AG04449 (cell line): ENCODE measurements at regions not wholly inside any gene's neighbourhood (a gene's known extent, or its start where the extent isn't known, plus 50 kb on each side); places are given as distances from the start of the nearest gene placed in this dataset.

Experiments used
- CTCF ChIA-PET: fragments of 350-600 bp; formaldehyde crosslinking; extraction: SDS; loops from one replicate; lab custom pipeline; 2021; ENCODE audit warnings: antibody characterized with exemption; lab: Yijun Ruan, JAX
- POLR2A ChIA-PET: fragments of 400-600, 350-600 bp; formaldehyde crosslinking; extraction: SDS; loops from one replicate; lab custom pipeline; 2020; ENCODE audit warnings: antibody characterized with exemption, inconsistent platforms; lab: Yijun Ruan, JAX
- DNase-seq: peaks from one replicate; pipeline ENCODE4 v3.0.0-alpha.2; 2010; ENCODE audit warnings: low read depth, low spot score
- H3K4me3 ChIP-seq: 2 replicates; pipeline ENCODE4 v1.5.1; 2011; ENCODE audit warnings: low read depth, mild to moderate bottlenecking, control low read depth, low read length
- TF ChIP-seq, protein P1 (sequence below): IDR thresholded peaks from one replicate; pipeline ENCODE4 v1.5.1; 2011; ENCODE audit warnings: mild to moderate bottlenecking, moderate library complexity, low read length, control low read depth, inconsistent platforms; ENCODE audit not compliant: insufficient read depth; ENCODE audit errors: missing control alignments

DNA sequence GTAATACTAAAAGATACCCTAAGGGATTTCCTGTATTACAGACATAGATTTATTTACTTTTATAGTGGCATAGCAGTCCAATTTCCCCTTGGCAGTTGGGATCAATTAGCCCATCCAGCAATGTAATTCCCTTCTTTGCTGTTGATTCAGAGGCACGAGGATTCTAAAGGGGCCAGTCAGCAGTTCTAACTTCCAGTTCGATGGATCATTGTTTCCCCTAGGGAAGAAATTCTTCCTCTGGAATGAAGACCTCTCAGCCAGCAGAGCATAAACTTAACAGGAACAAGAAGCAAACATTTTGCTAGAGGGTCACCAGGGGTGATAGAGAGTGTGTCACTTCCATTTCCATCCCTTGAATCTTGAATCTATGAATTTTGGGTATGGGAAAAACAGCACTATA, 395.7 kb upstream of the NOVA1 start:
- ChIA-PET POLR2A (no interaction called here), CTCF (no interaction called here)
- TF ChIP-seq, protein P1, sequence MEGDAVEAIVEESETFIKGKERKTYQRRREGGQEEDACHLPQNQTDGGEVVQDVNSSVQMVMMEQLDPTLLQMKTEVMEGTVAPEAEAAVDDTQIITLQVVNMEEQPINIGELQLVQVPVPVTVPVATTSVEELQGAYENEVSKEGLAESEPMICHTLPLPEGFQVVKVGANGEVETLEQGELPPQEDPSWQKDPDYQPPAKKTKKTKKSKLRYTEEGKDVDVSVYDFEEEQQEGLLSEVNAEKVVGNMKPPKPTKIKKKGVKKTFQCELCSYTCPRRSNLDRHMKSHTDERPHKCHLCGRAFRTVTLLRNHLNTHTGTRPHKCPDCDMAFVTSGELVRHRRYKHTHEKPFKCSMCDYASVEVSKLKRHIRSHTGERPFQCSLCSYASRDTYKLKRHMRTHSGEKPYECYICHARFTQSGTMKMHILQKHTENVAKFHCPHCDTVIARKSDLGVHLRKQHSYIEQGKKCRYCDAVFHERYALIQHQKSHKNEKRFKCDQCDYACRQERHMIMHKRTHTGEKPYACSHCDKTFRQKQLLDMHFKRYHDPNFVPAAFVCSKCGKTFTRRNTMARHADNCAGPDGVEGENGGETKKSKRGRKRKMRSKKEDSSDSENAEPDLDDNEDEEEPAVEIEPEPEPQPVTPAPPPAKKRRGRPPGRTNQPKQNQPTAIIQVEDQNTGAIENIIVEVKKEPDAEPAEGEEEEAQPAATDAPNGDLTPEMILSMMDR, result no peak
- no peak for DNase-seq
- H3K4me3 ChIP-seq, result no peak overlapping the region

DNA sequence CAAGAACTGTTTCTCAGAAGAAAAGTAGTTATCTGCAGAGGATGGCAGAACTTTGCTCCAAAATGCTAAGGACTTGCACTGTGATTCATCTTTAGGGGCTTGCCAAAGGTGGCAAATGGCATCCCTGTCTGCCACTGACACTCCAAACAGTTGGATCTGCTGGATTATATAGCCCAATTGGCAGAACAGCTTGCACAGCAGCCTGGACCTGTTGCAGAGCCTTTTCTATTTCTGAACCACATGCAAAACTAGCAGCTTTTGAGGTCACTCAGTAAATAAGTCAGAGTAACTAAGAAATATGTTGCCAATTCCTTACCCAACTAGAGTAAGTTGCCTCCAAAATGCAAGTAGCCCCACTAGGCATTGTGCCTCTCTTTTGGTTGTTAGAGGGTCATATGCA, 397.5 kb upstream of the NOVA1 start:
- POLR2A ChIA-PET, result no interaction called here
- CTCF ChIA-PET, result no interaction called here
- TF ChIP-seq, protein P1, result no peak
- no peak overlapping the region for H3K4me3 ChIP-seq
- no peak for DNase-seq

DNA sequence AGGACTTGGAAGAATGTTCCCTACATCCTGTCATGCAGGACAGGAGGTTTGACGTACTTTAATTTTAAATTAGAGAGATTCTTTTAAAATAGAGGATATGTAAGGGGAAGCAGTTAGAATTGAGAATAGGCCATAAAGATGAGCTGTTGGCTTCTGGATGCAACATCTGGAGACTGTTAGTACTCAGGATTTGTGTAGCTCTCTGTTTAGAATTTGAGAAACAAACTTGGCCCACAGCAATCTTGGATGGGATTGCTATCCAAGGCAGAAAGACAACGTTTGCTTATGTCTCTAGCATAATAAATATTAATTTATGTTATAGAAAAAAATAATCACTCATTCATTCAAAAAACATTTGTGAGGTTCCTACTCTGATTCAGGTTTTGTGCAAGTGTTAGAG, 398.4 kb upstream of the NOVA1 start:
- POLR2A ChIA-PET, result no interaction called here
- no peak for DNase-seq
- H3K4me3 ChIP-seq, result no peak overlapping the region
- CTCF ChIA-PET, result no interaction called here
- TF ChIP-seq, protein P1, result no peak

DNA sequence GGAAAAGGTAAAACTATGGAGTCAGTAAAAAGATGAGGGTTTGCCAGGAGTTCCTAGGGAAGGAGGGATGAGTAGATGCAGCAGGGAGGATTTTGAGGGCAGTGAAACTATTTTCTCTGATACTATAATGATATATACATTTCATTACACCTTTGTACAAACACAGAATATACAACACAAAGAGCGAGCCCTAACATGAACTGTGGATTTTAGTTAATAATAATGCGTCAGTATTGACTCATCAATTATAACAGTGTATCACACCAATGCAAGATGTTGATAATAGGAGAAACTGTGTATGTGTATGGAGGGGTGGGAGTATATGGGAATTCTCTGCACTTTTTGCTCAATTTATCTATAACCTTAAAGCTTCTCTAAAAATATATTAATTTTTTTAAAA, 404.3 kb upstream of the NOVA1 start:
- no peak overlapping the region for H3K4me3 ChIP-seq
- no peak for DNase-seq
- CTCF ChIA-PET, result no interaction called here
- TF ChIP-seq, protein P1, result no peak
- POLR2A ChIA-PET, result no interaction called here

DNA sequence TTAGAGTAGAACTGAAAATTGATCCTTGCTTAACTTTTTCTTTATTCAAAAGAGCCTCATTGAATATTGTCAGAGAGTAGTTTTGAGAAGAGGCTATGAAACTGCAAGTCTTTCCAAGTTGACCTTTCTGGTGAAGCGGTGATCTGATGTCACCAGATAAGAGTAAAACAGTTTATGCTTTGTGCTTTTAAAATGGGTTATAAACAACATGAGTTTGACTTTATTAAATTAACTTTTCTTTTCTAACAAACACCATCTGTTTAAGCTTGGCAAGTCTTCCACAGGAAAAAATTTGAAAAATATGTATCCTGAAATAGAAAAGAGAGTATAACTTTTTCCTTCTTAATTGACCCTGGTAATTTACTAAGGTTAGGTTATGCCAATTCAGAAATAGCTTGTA, 408.7 kb upstream of the NOVA1 start:
- ChIA-PET POLR2A (interaction anchor here (0.6 kb wide), 1 partner anchor 464 kb away, joined by 4 read pairs; no protein-coding TSS in a partner anchor), CTCF (no interaction called here)
- TF ChIP-seq, protein P1, result no peak
- no peak for DNase-seq
- no peak overlapping the region for H3K4me3 ChIP-seq

DNA sequence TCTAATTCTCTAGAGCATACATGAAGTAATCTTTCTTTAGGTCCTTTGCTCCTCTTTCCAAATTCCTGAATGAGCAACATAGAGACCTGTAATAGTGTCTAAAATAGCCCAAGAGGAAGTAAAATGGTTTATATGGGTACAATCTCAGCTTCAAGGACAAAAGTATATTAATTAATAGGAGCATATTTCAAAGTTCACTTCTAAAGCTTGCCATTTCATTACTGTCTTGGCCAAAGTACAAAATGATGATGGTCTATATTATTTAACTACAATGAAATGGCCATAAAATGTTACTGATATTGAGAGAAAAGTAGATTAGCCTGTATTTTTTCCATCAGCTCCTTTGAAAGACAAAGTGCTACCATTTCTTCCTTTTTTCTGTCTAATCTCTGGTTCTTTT, 410.4 kb upstream of the NOVA1 start:
- DNase-seq, result no peak
- ChIA-PET POLR2A (no interaction called here), CTCF (no interaction called here)
- TF ChIP-seq, protein P1, result no peak
- H3K4me3 ChIP-seq, result no peak overlapping the region

- ChIA-PET CTCF (no interaction called here), POLR2A (no interaction called here)
- no peak overlapping the region for H3K4me3 ChIP-seq
- TF ChIP-seq, protein P1, result no peak
- no peak for DNase-seq
These were observed 414.8 kb upstream of the NOVA1 start for GRCh38 chr14:27012641-27013040.
